ENCODE measurements at regions not wholly inside any gene's neighbourhood (a gene's known extent, or its start where the extent isn't known, plus 50 kb on each side); places are given as distances from the start of the nearest gene placed in this dataset.
"Not testable (repeated sequence)": the region's sequence is repeated elsewhere in the genome, so short reads cannot be mapped to it uniquely, and the experiment has no call there.

GRCh38 chr3:164406281-164406680 lies 672.0 kb downstream of the SI start:
- no peaks in the 10 kb centered on the region for H3K4me1 ChIP-seq
- no peaks in the 10 kb centered on the region for H3K27me3 ChIP-seq
- H3K9me3 ChIP-seq, result peaks cover 0 to 7% (median 0%) of the 10 kb centered on the region in 12 donors
- ATAC-seq, result no peak
- intact Hi-C loops (cut with DNase I), result no loop called here
- H3K36me3 ChIP-seq, result no peaks in the 10 kb centered on the region
- no peak for DNase-seq
- TF ChIP-seq CTCF (IDR thresholded peaks at IDR 0.05), result no peak
- TF ChIP-seq POLR2A (IDR thresholded peaks at IDR 0.05), result no peak
- WGBS, 4 donors, result 73 to 78% (median 78%) methylated on average over 3 of the region's 3 CpGs
- H3K4me3 ChIP-seq, result no peak overlapping the region
- H3K27ac ChIP-seq, result no peak overlapping the region

GRCh38 chr3:164401923-164402322 lies 676.4 kb downstream of the SI start:
- TF ChIP-seq POLR2A (IDR thresholded peaks at IDR 0.05), result no peak
- no peak for TF ChIP-seq CTCF (IDR thresholded peaks at IDR 0.05)
- 89 to 94% (median 92%) methylated on average over 9 to 30 of the region's 30 CpGs for WGBS, 4 donors
- Histone ChIP-seq H3K27me3 (no peaks in the 10 kb centered on the region), H3K36me3 (no peaks in the 10 kb centered on the region), H3K27ac (no peak overlapping the region), H3K4me3 (no peak overlapping the region), H3K4me1 (no peaks in the 10 kb centered on the region), H3K9me3 (no peaks in the 10 kb centered on the region)
- DNase-seq (no peak), ATAC-seq (no peak)
- intact Hi-C loops (cut with DNase I), result no loop called here

- H3K27ac ChIP-seq; H3K4me3 ChIP-seq; H3K9me3 ChIP-seq; intact Hi-C loops (cut with DNase I); H3K4me1 ChIP-seq; H3K27me3 ChIP-seq; ATAC-seq; DNase-seq; H3K36me3 ChIP-seq: not testable (repeated sequence)
- WGBS, 4 donors, result 80 to 100% (median 83%) methylated on average over 3 to 7 of the region's 7 CpGs
These were observed 676.9 kb downstream of the SI start for GRCh38 chr3:164401440-164401839.

GRCh38 chr3:164397462-164397861 lies 680.8 kb downstream of the SI start:
- Histone ChIP-seq H3K27me3 (no peaks in the 10 kb centered on the region), H3K9me3 (no peaks in the 10 kb centered on the region), H3K4me3 (no peak overlapping the region), H3K36me3 (no peaks in the 10 kb centered on the region), H3K27ac (no peak overlapping the region), H3K4me1 (no peaks in the 10 kb centered on the region)
- intact Hi-C loops (cut with DNase I), result no loop called here
- TF ChIP-seq POLR2A (IDR thresholded peaks at IDR 0.05), result no peak
- no peak for TF ChIP-seq CTCF (IDR thresholded peaks at IDR 0.05)
- ATAC-seq (no peak), DNase-seq (no peak)

- intact Hi-C loops (cut with DNase I), result no loop called here
- no peak overlapping the region for H3K4me3 ChIP-seq
- no peak for DNase-seq
- no peaks in the 10 kb centered on the region for H3K36me3 ChIP-seq
- H3K27ac ChIP-seq, result no peak overlapping the region
- no peaks in the 10 kb centered on the region for H3K4me1 ChIP-seq
- TF ChIP-seq CTCF (IDR thresholded peaks at IDR 0.05) (no peak), POLR2A (IDR thresholded peaks at IDR 0.05) (no peak)
- no peaks in the 10 kb centered on the region for H3K9me3 ChIP-seq
- 48 to 56% (median 53%) methylated on average over 1 of the region's 1 CpG for WGBS, 4 donors
- no peak for ATAC-seq
- no peaks in the 10 kb centered on the region for H3K27me3 ChIP-seq
These were observed 685.1 kb downstream of the SI start for GRCh38 chr3:164393171-164393570.

Data from heart left ventricle (tissue), 16 donors.